Activated T-cell treated with anti-CD3 and anti-CD28 coated beads, Interleukin-2, amount 50 U/mL, for 1 hour (primary cell): ENCODE measurements at regions not wholly inside any gene's neighbourhood (a gene's known extent, or its start where the extent isn't known, plus 50 kb on each side); places are given as distances from the start of the nearest gene placed in this dataset.

Source experiments
- DNase-seq: peaks from one replicate; pipeline ENCODE4 v3.0.0-alpha.2; 2020

- no peak for DNase-seq
Observed at GRCh38 chr15:53296603-53297002, 462.9 kb downstream of the WDR72 start.

GRCh38 chr15:53295574-53295973 is 463.9 kb downstream of the WDR72 start:
- no peak for DNase-seq

GRCh38 chr15:53288542-53288941 is 470.9 kb downstream of the WDR72 start:
- DNase-seq = no peak

- DNase-seq = no peak
Observed at GRCh38 chr15:53274630-53275029, 484.5 kb upstream of the ONECUT1 start.

DNA sequence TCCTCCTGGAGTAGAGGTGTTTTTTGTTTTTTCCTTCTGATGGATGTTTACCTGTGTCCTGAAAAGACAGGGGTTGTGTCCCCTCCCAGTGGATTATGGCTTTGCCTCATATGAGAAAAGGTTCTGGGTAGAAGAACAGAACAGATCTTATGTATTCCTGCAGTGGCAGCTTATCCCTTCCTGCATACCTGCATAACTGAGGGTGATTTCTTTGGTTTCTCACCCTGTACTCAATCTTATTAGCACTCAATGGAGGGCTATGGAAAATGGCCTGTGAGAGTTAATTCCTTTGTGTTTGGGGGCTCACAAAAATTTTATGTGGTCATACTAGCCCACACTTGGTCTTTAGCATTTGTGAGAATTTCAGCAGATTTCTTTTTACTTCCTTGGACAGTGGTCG is 482.0 kb upstream of the ONECUT1 start:
- DNase-seq = no peak

DNA sequence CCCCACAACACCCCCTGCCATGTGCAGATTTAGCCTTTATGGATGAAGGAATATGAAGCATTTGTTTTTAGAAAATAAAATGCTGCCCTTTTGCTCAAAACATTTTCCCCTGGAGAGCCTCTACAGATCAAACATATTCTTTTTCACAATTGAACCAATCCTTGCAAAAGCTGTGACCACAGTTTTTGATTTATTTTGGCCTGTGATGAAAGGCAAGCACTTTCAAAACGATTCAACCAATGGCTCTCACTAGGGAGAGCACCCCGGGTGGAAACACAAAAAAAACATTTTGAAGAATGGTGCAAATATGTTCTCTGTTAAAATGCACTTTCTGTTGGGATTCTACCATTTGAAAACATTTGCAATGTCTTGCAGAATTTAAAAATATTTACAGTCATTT is 476.0 kb upstream of the ONECUT1 start:
- no peak for DNase-seq

DNA sequence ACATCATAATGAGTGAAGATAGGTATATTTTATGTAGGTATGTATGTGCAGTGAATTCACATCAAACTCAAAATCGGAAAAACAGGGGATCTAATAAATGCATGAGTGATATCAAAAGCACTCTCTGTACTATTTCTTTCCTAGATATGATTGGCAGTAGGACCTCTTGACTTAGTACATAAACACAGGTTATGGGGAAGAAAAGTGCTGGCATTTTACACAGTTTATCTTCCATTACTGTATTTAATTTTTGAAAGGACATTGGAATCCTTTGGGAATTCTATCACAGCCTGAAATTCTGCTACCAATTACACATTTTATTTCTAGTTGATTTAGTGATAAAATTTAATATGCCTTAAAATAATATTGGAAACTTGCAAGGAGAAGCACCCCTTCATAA is 470.5 kb upstream of the ONECUT1 start:
- no peak for DNase-seq

GRCh38 chr15:53256457-53256856 is 466.3 kb upstream of the ONECUT1 start:
- DNase-seq = no peak

DNA sequence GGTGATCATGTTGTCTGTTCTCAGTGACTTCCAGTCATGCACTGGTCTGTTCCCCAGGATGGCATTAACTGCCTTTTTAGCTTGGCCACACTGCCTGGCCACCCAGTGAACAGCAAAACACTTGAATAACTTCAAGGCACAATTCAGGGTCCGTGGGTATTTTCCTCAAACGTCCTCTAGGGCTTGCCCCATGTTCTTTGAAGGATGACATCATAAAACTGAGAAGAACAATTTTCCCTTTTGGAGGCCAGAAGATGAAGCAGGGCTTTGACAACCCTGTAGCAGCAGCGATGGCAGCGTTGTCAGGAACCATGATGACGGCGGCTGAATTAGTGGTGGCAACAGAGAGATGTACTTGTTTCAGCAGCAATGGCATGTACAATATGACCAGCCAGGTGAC is 465.9 kb upstream of the ONECUT1 start:
- no peak for DNase-seq

DNA sequence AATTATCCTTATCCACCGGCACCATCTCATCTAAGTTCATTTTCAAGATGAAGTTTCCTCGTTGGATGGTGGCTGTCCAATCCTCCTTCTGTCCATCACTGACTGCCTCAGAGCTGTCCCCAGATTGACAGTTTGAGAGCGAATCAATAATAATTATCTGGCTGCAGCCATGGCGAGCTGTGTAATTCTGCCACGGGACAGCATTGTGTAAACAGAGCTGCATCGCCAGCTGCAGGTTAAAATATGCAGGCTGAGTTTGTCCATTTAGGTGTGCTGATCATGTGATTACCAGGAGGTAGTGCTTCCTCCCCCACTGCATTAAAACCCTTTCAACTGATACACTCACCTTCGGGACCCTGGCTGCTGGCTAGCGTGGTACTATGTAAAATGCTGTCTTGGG is 461.9 kb upstream of the ONECUT1 start:
- DNase-seq = no peak

GRCh38 chr15:53251523-53251922 is 461.4 kb upstream of the ONECUT1 start:
- DNase-seq = no peak

GRCh38 chr15:53247041-53247708 is 457.0 kb upstream of the ONECUT1 start:
- no peak for DNase-seq

DNA sequence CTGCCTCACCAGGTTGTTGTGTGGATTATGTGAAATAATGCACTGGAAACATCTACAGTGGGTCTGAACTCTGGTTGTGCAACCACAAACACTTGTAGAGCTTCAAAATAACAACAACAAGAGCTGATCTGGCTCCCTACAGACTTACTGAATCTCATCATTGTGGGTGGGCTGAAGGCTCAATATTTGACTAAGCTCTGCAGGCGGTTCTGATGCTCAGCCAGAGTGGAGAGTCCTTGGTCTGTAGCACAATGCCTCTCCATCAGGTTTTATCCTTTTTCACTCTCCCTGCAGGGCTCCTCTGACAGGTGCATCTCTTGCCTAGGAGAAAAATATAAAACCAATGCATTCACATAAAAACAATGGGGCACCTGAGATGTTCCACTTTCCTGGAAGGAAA is 456.3 kb upstream of the ONECUT1 start:
- DNase-seq = no peak

- DNase-seq = no peak
Observed at GRCh38 chr15:53233801-53234200, 443.7 kb upstream of the ONECUT1 start.

DNA sequence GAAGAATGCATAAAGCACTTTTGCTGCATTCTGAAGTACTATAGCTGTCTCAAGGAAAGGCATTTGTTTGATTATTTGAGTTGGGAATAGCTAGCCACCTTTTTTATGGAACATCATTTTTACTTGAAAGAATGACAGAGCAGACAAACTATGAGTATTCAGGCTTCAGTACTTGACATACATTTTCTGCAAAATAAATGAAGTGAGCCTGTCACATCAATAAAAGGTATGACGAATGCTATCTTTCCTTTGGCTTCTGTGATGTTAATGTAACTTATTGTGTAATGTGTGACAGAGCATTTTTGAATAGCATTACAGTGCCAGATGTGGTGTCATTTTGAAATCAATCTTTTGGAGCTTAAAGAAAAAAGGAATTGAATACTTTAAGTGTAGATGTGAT is 440.3 kb upstream of the ONECUT1 start:
- DNase-seq = no peak

DNA sequence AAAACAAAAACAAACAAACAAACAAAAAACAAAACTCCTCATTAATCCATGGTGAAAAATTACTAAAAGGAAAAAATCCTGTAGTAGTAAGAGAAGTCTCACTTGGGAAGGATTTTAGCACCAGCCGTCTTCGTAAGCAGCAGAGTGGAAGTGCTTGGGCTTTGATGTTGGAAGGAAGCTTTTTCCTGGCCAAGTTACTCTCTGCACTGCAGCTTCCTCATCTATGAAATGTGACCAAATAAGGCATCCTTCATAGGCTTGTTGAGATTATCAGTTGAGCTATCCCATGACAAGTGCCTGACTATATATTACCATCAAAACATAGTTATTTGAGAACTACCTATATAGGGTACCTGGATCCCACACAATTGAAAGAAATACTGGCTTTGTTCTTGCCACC is 436.4 kb upstream of the ONECUT1 start:
- DNase-seq = no peak

DNA sequence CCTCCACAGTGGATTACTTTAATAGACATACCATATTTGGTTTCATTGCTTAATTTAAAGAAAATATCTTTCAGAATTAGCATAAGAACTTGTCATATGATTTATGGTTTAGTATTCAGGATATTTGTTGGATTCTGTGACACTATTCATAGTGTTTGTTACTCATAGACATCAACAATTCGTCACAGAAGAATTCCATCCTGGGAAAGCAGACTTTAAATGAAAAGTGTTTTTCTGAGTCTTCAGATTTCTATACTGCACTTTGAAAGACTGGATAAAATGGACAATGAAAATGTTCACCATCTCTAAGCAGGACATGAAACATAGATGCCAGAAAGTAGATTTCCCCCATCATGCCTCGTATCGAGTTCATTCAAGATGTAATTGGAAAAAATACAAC is 435.6 kb upstream of the ONECUT1 start:
- DNase-seq = no peak

- no peak for DNase-seq
Observed at GRCh38 chr15:53224371-53224770, 434.2 kb upstream of the ONECUT1 start.

GRCh38 chr15:53223815-53224214 is 433.7 kb upstream of the ONECUT1 start:
- no peak for DNase-seq

- DNase-seq = no peak
Observed at GRCh38 chr15:53218666-53219580, 428.8 kb upstream of the ONECUT1 start.

DNA sequence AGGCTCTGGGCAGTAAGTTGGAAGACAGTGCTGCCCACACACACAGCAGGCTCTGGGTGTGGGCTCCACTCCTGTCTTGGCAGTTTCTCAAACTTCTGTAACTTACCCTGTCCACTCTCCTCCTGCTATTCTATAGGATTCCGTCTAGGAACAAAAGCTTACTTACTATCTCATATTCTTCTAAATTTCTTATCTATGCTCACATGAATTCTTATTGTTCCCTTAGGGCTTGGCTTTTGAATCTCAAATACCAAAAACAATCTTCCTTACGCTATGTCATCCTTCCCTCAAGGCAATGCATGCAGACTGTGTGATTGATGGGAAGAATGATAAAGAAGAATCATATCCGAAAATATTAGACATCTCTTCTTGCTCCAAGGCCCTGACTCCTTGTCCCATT is 425.9 kb upstream of the ONECUT1 start:
- no peak for DNase-seq

GRCh38 chr15:53213336-53213735 is 423.2 kb upstream of the ONECUT1 start:
- DNase-seq = no peak

DNA sequence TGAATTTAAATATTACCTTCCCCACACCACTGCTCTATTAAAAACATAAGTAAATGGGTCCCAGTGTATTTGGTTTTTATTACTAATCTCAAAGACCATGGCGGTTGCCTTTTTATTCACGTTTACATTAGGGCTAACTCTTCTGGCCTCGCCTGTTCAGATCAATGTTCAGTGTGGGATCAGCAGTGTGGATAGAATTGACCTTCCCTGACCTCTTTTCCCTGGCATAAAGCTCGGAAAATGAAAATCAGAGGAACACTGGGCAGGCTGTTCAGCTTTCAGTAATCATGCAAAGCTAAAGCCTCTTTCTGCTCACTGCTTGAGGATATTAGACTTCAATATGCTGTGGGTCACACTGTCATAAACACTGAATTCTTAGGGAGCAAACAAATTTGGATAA is 422.6 kb upstream of the ONECUT1 start:
- no peak for DNase-seq

GRCh38 chr15:53210653-53211052 is 420.5 kb upstream of the ONECUT1 start:
- DNase-seq = no peak
